ENCODE measurements at regions not wholly inside any gene's neighbourhood (a gene's known extent, or its start where the extent isn't known, plus 50 kb on each side); places are given as distances from the start of the nearest gene placed in this dataset.

DNA sequence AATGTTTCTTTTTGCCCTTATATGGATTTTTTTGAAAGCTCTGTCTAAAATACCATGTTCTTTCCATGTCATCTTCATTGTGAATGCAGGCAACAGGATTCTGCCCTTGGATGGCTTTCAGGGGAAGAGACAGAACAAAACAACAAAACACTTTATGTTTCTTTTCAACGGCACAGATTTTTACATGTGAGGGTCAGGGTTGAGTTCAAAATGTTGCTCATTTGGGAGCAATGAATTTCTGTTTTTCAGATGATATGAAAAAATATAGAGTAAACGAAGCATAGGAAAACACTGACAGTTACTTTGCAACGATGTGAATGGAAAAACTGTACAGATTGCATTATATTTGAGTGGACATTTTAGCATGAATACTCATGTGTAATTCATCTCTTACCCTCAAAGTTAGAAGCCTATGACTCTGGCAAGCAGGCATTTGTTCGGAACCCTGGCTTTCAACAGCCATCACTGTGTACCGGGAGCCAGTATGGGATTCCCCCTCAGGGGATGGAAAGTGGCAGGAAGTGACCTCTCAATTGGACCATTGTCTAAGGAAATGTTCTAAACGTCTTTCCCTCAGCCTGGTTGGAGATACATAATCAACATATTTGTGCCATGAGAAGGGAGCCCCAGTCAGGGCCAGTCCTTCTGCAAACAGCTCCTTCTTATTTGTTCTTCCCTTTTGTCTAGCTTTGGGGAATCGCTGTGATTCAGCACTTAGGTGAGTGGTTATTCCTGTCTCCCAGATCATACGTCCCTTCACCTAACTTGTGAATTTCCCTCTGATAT, 153.9 kb upstream of the MEF2C start:
- DNase-seq (ENCODE audit: low read depth) = no peak

GRCh38 chr5:89036166-89036565, 153.2 kb upstream of the MEF2C start:
- no peak for DNase-seq (ENCODE audit: low read depth)

DNA sequence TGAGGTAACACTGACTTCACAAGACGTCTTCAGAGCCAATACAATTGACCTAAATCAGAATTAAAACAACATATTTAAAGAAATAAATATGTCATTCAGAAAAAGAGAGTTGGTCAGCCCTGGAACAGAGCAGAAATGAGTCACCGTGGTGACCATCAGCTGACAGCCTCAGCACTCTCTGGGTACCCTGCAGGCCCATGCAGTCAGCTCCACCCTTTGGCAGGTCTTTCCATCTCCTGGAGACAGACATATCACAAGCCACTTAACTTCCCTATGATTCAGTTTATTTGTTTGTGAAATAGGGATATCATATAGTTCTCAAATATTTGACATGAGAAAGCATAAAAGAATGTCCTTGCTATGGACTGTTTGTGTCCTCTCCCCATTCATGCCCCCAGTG, 151.6 kb upstream of the MEF2C start:
- peak; percentile 11 for DNase-seq (ENCODE audit: low read depth)

DNA sequence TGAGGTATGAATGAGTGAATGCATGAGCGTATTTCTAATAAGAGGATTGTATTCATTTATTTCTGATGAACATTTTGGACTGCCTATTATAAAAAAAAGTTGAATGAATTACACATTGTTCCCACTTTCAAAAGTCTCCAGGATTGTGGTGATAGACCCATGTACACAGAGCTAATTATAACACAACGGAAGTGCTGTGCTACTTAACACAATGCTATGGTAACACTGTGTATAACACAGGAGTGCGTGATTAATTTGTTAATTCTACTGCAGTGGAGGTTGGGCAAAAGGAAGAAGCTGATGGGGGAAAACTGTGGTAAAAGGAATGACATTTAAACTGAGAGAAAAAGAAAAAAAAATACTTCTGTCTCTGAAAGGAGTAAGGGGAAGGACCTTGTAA, 147.8 kb upstream of the MEF2C start:
- DNase-seq (ENCODE audit: low read depth) = no peak

DNA sequence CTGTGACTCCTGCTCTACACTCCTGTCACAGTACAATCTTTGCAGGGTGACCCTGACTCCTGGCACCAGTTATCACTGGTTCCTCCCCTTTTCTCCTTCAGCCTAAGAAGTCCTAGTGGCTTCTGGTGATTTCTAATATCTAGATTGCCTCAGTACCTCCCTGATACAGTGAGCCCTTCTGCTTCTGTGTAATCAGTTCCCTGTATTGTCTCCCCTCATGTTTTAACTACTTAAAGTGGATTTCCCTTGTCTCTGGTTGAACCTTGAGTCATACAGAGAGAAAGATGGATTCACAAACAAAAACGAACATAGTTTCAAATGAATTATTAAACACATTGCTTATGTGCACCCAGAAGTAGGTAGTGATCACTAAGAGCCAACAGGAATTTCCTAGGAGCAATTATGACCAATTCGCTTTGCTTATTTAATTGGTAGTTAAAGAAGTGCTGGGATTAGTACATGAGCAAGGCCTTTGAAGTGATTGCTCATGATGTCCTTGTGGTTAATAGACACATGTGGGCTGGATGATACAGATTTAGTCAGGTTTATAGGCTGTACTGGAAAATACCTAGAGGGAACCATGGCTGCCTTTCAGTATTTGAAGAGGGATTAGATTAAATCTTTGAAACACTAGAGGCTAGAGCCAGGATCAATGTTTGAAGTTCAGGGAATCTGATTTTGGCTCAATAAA, 145.8 kb upstream of the MEF2C start:
- no peak for DNase-seq (ENCODE audit: low read depth)

DNA sequence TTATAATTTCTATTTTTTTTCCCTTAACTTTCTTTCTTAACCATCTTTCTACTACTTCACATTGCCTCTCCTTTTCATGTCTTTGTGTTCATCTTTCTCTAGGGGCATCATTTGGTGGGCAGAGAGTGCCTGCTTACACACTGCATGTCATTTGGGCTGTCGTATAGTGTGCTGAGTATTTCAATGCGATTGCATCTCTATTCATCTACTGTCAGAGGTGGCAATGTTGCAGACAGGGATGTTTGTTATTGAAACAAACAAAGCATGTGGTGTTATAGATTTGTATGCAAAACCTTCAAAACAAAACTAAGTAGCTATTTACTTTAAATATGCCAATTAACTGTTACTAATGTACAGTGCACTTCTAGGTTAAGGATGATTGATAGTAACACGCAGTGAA, 141.1 kb upstream of the MEF2C start:
- DNase-seq (ENCODE audit: low read depth) = no peak

DNA sequence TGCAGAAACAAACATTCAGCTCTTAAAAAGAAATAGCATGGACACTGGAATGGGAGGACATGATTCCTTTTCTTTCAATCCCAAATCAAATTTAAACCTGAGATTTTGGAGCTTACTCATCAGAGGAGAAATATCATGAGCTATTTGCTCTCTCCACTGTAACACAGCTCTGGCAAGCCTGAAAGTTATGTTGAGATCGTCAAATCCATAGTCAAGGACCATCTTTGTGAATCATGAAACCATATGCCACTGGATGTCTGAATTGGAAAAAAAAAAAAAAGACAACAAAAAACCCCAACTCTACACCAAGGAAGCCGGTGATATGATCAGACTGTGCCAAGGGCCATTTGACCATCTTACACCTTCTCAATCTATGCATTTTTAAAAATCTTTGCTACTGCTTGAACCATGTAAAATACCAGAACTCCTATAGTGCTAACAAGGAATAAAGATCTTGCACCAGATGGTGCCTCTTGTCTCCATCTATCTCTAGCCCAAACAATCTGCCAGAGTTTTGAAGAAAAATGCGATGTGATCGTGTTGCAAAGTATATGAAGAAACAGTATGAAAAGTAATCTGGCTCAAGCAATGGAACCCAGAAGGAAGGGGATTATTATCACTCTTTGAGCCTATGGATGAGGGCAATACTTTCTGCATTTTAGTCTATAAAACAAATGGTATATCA, 138.1 kb upstream of the MEF2C start:
- no peak for DNase-seq (ENCODE audit: low read depth)

DNA sequence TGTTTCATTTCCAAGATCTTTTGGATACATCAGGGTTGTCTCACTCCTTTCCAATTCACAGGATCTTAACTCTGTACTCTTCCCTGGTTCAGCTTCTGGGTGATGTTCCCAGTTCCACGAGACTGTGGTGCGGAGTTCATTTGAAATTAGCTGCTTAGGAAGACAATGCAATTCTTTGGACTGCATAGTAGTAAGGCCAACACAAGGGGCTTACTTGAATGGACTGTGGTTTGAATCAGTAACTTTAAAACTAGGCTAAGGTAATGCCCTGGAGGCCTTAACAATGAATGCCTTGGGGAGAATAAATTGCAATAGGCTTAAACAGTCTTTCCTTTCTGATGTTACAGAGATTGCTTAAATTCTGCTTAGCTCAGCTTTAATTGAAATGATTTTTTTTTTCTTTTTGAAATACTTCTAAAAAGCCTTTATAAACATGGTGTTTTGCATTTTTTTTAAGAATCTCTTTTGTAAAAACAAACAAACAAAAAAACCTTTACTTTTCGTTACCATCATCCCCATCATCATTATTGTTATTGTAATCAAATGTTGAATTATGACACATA, 133.8 kb upstream of the MEF2C start:
- no peak for DNase-seq (ENCODE audit: low read depth)

DNA sequence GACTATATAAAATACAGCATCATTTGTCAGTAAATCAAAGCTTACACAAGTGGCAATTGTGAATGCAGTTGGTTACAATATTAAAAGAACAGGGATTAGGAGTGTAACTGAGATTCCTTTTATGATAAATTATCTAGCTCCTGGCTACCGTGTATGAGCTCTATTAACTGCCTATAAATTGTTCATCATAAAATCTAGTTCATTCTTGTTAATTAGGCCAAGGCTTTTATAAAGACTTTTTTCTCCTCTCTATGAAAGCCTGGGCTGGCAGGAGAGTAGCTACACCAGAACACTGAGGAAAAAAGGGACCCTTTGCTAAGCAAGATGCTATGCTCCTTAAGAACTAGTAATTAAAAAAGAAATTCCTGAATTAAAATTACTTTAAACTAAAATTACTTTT, 132.4 kb upstream of the MEF2C start:
- no peak for DNase-seq (ENCODE audit: low read depth)

- DNase-seq (ENCODE audit: low read depth) = no peak
Observed at GRCh38 chr5:89011778-89012711, 129.1 kb upstream of the MEF2C start.

DNA sequence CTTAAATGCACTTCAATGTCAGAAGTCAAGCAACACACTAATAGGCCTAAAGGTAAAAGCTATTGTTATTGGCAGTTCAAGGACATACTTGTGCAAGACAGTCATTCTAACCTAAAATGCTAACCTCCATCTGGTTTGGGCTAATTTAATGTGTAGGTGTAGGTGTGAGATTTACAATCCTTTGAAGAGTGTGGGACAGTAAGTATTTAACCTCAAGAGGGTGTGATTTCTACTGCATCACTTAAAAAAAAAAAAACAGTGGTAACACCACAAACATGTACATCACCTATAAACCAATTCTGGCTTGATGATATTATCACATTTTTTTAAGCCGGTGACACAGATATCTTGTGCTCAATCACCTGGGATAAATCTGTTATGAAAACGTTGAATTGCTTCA, 127.5 kb upstream of the MEF2C start:
- no peak for DNase-seq (ENCODE audit: low read depth)

DNA sequence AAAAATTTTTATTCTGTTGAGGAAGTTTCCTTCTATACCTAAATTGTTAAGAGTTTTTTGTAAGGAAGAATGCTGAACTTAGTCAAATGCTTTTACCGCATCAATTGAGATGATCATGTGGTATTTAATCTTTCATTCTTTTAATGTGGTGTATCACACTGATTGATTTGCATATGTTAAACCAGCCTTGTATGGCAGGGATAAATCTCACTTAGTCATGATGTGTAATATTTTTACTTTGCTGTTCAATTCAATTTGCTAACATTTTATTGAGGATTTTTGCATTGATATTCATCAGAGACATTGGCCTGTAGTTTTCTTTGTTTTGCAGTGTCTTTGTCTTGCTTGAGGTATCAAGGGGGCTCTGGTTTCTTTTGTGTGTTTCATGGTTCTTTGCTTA, 125.3 kb upstream of the MEF2C start:
- DNase-seq (ENCODE audit: low read depth) = no peak

DNA sequence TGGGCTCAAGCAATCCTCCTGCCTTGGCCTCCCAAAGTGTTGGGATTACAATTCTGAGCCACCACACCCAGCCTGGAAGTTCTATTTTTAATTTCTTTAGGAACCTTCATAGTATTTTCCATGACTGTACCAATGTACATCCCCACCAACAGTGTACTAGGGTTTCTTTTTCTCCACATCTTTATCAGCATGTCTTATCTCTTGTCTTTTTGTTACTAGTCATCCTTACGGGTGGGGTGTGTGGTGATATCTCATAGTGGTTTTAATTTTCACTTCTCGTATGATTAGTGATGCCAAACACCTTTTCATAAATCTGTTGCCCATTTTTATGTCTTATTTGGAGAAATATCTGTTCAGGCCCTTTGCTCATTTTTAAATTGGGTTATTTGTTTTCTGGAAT, 123.0 kb upstream of the MEF2C start:
- DNase-seq (ENCODE audit: low read depth) = no peak

DNA sequence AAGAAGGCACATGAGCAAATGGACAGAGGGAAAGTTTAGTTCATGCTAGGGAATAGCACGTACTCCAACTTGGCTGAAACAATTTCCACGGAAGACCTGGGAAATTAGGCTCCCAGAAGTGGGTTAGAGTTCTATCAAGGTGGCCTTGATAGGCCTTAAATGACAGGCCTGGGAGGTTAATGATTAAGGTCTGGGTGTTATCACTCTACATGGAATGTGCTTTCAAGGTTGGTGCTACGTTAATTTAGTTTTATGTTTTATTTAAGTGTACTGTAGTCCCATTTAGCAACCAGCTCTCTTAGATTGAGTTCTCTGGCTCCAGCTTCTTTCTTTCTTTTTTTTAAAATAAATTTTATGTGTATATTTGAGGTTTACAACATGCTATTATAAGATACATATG, 121.4 kb upstream of the MEF2C start:
- DNase-seq (ENCODE audit: low read depth) = no peak

DNA sequence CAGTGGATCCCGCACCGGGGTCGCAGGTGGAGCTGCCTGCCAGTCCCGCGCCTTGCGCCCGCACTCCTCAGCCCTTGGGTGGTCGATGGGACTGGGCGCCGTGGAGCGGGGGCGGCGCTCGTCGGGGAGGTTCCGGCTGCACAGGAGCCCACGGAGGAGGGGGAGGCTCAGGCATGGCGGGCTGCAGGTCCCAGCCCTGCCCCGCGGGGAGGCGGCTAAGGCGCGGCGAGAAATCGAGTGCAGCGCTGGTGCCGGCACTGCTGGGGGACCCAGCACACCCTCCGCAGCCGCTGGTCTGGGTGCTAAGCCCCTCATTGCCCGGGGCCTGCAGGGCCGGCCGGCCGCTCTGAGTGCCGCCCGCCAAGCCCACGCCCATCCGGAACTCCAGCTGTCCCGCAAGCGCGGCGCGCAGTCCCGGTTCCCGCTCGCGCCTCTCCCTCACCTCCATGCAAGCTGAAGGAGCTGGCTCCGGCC, 120.6 kb upstream of the MEF2C start:
- no peak for DNase-seq (ENCODE audit: low read depth)

GRCh38 chr5:88999853-89000252, 116.9 kb upstream of the MEF2C start:
- no peak for DNase-seq (ENCODE audit: low read depth)

DNA sequence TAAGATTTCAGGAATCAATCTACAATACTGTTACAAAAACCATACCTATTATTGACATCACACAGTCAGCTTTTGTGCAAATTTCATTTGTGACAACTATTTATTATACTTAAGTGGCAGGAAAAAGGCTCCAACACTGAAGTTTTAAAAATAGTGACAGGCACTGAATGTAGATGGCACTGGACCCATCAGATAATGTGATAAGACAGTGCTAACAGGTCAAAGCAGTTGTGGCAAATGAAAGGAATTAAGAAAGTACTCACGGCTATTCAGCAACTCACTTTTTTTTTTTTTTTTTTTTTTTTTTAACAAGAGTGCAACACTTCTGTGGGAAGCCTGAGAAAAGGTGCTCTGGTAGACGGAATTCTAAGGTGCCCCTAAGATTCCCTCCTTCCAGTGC, 115.0 kb upstream of the MEF2C start:
- DNase-seq (ENCODE audit: low read depth) = no peak

GRCh38 chr5:88984040-88984439, 101.1 kb upstream of the MEF2C start:
- no peak for DNase-seq (ENCODE audit: low read depth)

DNA sequence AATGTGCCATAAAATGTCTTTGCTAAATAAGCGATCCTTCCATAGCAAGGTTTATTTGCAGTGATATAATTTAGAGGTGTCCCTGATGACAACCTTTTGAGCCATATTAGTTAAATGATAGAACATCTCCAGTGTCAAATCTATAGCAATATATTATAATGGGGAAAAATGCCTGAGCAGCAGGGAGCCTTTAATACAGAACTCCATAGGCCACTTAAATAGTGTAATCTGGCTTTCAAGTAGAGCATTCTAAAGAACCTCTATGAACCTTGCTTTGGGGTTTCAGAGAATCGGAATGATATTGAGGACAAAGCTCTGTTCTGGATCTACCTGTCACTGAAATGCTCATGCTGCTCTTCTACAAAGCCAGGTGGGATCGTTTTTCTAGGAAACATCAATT, 96.7 kb upstream of the MEF2C start:
- no peak for DNase-seq (ENCODE audit: low read depth)

DNA sequence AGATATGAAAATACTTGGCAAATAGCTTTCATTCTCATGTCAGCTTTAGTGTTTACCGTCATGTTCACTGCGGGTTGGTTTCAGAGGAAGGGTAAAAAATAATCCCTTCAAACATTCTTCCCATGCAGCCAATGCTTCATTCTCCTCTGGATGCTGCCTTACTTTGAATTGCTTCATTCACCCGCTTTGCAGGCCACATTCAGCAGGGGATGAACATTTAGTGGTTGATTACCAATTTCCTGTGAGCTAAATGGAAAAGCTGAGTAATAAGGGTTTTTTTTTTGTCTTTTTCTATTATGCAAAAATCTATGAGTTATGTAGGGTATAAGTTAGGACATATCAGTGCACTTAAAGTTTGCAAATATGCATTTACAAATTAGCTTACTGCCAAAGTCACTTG, 96.3 kb upstream of the MEF2C start:
- DNase-seq (ENCODE audit: low read depth) = no peak

- no peak for DNase-seq (ENCODE audit: low read depth)
Observed at GRCh38 chr5:88976914-88977313, 93.9 kb upstream of the MEF2C start.

Measured in HS-27A (cell line).